DOHH2 (cell line): ENCODE measurements at regions not wholly inside any gene's neighbourhood (a gene's known extent, or its start where the extent isn't known, plus 50 kb on each side); places are given as distances from the start of the nearest gene placed in this dataset.

Experiments
- CTCF ChIP-seq: fragments of 200-600 bp; sonication (generic); IDR thresholded peaks from one replicate; pipeline ENCODE4 v1.5.1; 2014; ENCODE audit warnings: antibody characterized with exemption, mild to moderate bottlenecking, low read depth, low read length; ENCODE audit not compliant: poor library complexity, severe bottlenecking
- EZH2phosphoT487 ChIP-seq: fragments of 200-600 bp; sonication (generic); IDR thresholded peaks from 2 replicates; pipeline ENCODE4 v1.6.1; 2017; ENCODE audit warnings: borderline replicate concordance, mild to moderate bottlenecking, antibody characterized with exemption, low read length, moderate library complexity, mixed read lengths

GRCh38 chr16:51881731-51882130 lies 665.2 kb downstream of the TOX3 start:
- TF ChIP-seq CTCF, result no peak
- no peak for TF ChIP-seq EZH2phosphoT487
